ENCODE measurements at regions not wholly inside any gene's neighbourhood (a gene's known extent, or its start where the extent isn't known, plus 50 kb on each side); places are given as distances from the start of the nearest gene placed in this dataset.

DNA sequence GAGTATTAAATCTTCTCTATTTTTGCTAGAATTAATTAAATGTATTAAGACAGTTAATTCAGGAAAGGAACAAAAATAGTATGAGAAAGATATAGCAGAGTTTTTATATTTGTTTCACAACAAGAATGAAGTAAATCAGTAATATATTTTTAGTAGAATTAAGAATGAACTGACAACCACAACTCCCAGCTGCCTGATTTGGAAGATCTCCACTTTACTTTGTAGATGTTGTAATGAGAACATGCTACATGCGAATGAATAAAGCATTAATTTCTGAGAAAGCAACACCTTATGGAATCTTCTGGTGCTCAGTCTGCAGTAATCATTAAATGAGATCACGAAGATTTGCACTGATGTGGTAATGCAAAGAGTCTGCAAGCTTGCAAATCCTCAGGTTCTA, 695.6 kb upstream of the PCDH7 start:
- H3K4me3 ChIP-seq (ENCODE audit: control extremely low read depth in 1 of 5, extremely low read depth in 1 of 5, insufficient read depth in 1 of 5, low read depth in 2 of 5, low read length in 4 of 5): no peak overlapping the region
- Mint-ChIP-seq H3K9me3 (ENCODE audit: insufficient read depth) (no peaks in the 10 kb centered on the region), H3K27me3 (no peaks in the 10 kb centered on the region), H3K4me3 (no peak overlapping the region), H3K27ac (no peak overlapping the region), H3K4me1 (no peaks in the 10 kb centered on the region)
- no peaks in the 10 kb centered on the region for H3K79me2 ChIP-seq (ENCODE audit: control insufficient read depth, insufficient read depth, low read length)
- intact Hi-C loops (cut with micrococcal nuclease): no loop called here
- DNase-seq (no peak), ATAC-seq (ENCODE audit: low read depth) (no peak)
- peaks cover 0 to 2% (median 0%) of the 10 kb centered on the region in 3 donors for H3K9me3 ChIP-seq (ENCODE audit: control extremely low read depth in 1 of 3, control insufficient read depth in 2 of 3, insufficient read depth in 1 of 3, low read length in 2 of 3)
- no peaks in the 10 kb centered on the region for H3K27me3 ChIP-seq (replicated peaks in 1 of 4; ENCODE audit: control extremely low read depth in 1 of 4, control insufficient read depth in 3 of 4, insufficient read depth in 4 of 4, low read length in 3 of 4)
- H3K9ac ChIP-seq (ENCODE audit: low read length): no peak overlapping the region
- H3K36me3 ChIP-seq (replicated peaks in 1 of 2; ENCODE audit: control extremely low read depth in 1 of 2, control insufficient read depth in 1 of 2, extremely low read depth in 1 of 2, insufficient read depth in 2 of 2, low read length in 1 of 2): no peaks in the 10 kb centered on the region
- POLR2A ChIA-PET: no interaction called here
- CTCF ChIA-PET: no interaction called here
- 100% methylated on average over 1 of the region's 2 CpGs for WGBS (ENCODE audit: insufficient coverage)
- no peaks in the 10 kb centered on the region for H4K20me1 ChIP-seq (ENCODE audit: control insufficient read depth, insufficient read depth, low read length, poor library complexity, severe bottlenecking)
- H3K4me1 ChIP-seq (ENCODE audit: control insufficient read depth in 2 of 2, insufficient read depth in 2 of 2, low read length in 2 of 2): no peaks in the 10 kb centered on the region
- no peak overlapping the region for H3K27ac ChIP-seq (ENCODE audit: low read length in 2 of 2)
- no peak overlapping the region for H3K4me2 ChIP-seq (replicated peaks; ENCODE audit: low read depth, low read length, poor library complexity, severe bottlenecking)
- TF ChIP-seq, protein P1, sequence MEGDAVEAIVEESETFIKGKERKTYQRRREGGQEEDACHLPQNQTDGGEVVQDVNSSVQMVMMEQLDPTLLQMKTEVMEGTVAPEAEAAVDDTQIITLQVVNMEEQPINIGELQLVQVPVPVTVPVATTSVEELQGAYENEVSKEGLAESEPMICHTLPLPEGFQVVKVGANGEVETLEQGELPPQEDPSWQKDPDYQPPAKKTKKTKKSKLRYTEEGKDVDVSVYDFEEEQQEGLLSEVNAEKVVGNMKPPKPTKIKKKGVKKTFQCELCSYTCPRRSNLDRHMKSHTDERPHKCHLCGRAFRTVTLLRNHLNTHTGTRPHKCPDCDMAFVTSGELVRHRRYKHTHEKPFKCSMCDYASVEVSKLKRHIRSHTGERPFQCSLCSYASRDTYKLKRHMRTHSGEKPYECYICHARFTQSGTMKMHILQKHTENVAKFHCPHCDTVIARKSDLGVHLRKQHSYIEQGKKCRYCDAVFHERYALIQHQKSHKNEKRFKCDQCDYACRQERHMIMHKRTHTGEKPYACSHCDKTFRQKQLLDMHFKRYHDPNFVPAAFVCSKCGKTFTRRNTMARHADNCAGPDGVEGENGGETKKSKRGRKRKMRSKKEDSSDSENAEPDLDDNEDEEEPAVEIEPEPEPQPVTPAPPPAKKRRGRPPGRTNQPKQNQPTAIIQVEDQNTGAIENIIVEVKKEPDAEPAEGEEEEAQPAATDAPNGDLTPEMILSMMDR (IDR thresholded peaks at IDR 0.05): no peak
- no peak for TF ChIP-seq EZH2 (IDR thresholded peaks at IDR 0.05; ENCODE audit: borderline replicate concordance, insufficient read depth, low read depth, low read length, poor library complexity, severe bottlenecking)
- H2AFZ ChIP-seq (ENCODE audit: insufficient read depth, low read depth, low read length, poor library complexity, severe bottlenecking): no peak overlapping the region

DNA sequence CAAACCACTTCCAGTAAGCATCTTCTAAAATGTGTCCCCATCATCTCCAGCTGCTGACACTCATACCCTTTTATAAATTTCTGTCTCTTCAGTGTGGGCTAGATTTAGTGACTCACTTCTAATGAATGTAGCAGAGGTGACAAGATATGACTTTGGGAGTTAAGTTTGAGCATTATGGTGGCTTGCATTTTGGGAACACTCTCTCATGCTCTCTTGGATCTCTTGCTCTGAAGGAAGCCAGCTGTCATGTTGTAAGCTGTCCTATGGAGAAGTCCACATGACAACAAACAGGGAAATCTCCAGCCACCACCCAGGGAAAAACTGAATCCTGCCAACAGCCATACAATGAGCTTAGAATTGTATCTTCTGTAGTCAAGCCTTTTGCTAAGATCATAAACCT, 691.3 kb upstream of the PCDH7 start:
- H3K9me3 ChIP-seq (ENCODE audit: control extremely low read depth in 1 of 3, control insufficient read depth in 2 of 3, insufficient read depth in 1 of 3, low read length in 2 of 3): no peaks in the 10 kb centered on the region
- no peaks in the 10 kb centered on the region for H3K27me3 ChIP-seq (replicated peaks in 1 of 4; ENCODE audit: control extremely low read depth in 1 of 4, control insufficient read depth in 3 of 4, insufficient read depth in 4 of 4, low read length in 3 of 4)
- DNase-seq (no peak), ATAC-seq (ENCODE audit: low read depth) (no peak)
- no peak overlapping the region for H2AFZ ChIP-seq (ENCODE audit: insufficient read depth, low read depth, low read length, poor library complexity, severe bottlenecking)
- POLR2A ChIA-PET: no interaction called here
- H4K20me1 ChIP-seq (ENCODE audit: control insufficient read depth, insufficient read depth, low read length, poor library complexity, severe bottlenecking): no peaks in the 10 kb centered on the region
- CTCF ChIA-PET: no interaction called here
- no peak overlapping the region for H3K4me2 ChIP-seq (replicated peaks; ENCODE audit: low read depth, low read length, poor library complexity, severe bottlenecking)
- intact Hi-C loops (cut with micrococcal nuclease): no loop called here
- H3K4me3 ChIP-seq (ENCODE audit: control extremely low read depth in 1 of 5, extremely low read depth in 1 of 5, insufficient read depth in 1 of 5, low read depth in 2 of 5, low read length in 4 of 5): no peak overlapping the region
- no peak overlapping the region for H3K27ac ChIP-seq (ENCODE audit: low read length in 2 of 2)
- H3K27me3 Mint-ChIP-seq: no peaks in the 10 kb centered on the region
- no peaks in the 10 kb centered on the region for H3K36me3 ChIP-seq (replicated peaks in 1 of 2; ENCODE audit: control extremely low read depth in 1 of 2, control insufficient read depth in 1 of 2, extremely low read depth in 1 of 2, insufficient read depth in 2 of 2, low read length in 1 of 2)
- H3K79me2 ChIP-seq (ENCODE audit: control insufficient read depth, insufficient read depth, low read length): no peaks in the 10 kb centered on the region
- H3K4me3 Mint-ChIP-seq: no peak overlapping the region
- no peak overlapping the region for H3K9ac ChIP-seq (ENCODE audit: low read length)
- H3K4me1 ChIP-seq (ENCODE audit: control insufficient read depth in 2 of 2, insufficient read depth in 2 of 2, low read length in 2 of 2): no peaks in the 10 kb centered on the region
- H3K27ac Mint-ChIP-seq: no peak overlapping the region
- H3K4me1 Mint-ChIP-seq: no peaks in the 10 kb centered on the region
- no peak for TF ChIP-seq EZH2 (IDR thresholded peaks at IDR 0.05; ENCODE audit: borderline replicate concordance, insufficient read depth, low read depth, low read length, poor library complexity, severe bottlenecking)
- TF ChIP-seq, protein P1 (IDR thresholded peaks at IDR 0.05): no peak
- H3K9me3 Mint-ChIP-seq (ENCODE audit: insufficient read depth): peaks cover 4% of the 10 kb centered on the region

All from B cell (primary cell).